MCF 10A (cell line): ENCODE measurements at regions not wholly inside any gene's neighbourhood (a gene's known extent, or its start where the extent isn't known, plus 50 kb on each side); places are given as distances from the start of the nearest gene placed in this dataset.

ENCODE experiments used
- BruUV-seq: library from RNA; stranded (reverse); fragments of 400-500 nt; replicated peaks from 2 replicates; lab custom pipeline; 2021; lab: Mats Ljungman, UMichigan
- CTCF ChIA-PET: fragments of 300-600 bp; sonication (Branson Sonifier 250); formaldehyde crosslinking; extraction: SDS; loops from one replicate; lab custom pipeline; 2021; ENCODE audit warnings: antibody characterized with exemption, inconsistent platforms; lab: Yijun Ruan, JAX
- POLR2A ChIA-PET: fragments of 300-600, 350-650 bp; sonication (Branson Sonifier 250); formaldehyde crosslinking; extraction: SDS; loops from one replicate; lab custom pipeline; 2020; ENCODE audit warnings: antibody characterized with exemption, inconsistent platforms; lab: Yijun Ruan, JAX
- DNase-seq: peaks from one replicate; pipeline ENCODE4 v3.0.0-alpha.2; 2018; ENCODE audit not compliant: unreplicated experiment
- H3K27ac Mint-ChIP-seq: one replicate; pipeline ENCODE4 v1.8.0; 2022; ENCODE audit warnings: mild to moderate bottlenecking, low read depth, mixed read lengths; ENCODE audit not compliant: unreplicated experiment
- H3K27me3 Mint-ChIP-seq: one replicate; pipeline ENCODE4 v1.8.0; 2022; ENCODE audit warnings: mixed read lengths; ENCODE audit not compliant: insufficient read depth, unreplicated experiment
- H3K36me3 Mint-ChIP-seq: one replicate; pipeline ENCODE4 v1.8.0; 2022; ENCODE audit warnings: mild to moderate bottlenecking, moderate library complexity, mixed read lengths; ENCODE audit not compliant: insufficient read depth, unreplicated experiment
- H3K4me1 Mint-ChIP-seq: one replicate; pipeline ENCODE4 v1.8.0; 2022; ENCODE audit warnings: mixed read lengths; ENCODE audit not compliant: insufficient read depth, unreplicated experiment
- H3K4me3 Mint-ChIP-seq: one replicate; pipeline ENCODE4 v1.8.0; 2022; ENCODE audit warnings: mild to moderate bottlenecking, moderate library complexity, mixed read lengths; ENCODE audit not compliant: unreplicated experiment
- H3K9me3 Mint-ChIP-seq: one replicate; pipeline ENCODE4 v1.8.0; 2022; ENCODE audit warnings: mixed read lengths; ENCODE audit not compliant: unreplicated experiment
- CTCF ChIP-seq: fragments of 200-600 bp; IDR thresholded peaks from one replicate; pipeline ENCODE4 v1.8.0; 2022; ENCODE audit warnings: antibody characterized with exemption, mild to moderate bottlenecking; ENCODE audit not compliant: unreplicated experiment
- intact Hi-C: fragments of 100-400 bp; cut with micrococcal nuclease; formaldehyde crosslinking; loops from 2 replicates; pipeline ENCODE4 v1.14.1; 2022

DNA sequence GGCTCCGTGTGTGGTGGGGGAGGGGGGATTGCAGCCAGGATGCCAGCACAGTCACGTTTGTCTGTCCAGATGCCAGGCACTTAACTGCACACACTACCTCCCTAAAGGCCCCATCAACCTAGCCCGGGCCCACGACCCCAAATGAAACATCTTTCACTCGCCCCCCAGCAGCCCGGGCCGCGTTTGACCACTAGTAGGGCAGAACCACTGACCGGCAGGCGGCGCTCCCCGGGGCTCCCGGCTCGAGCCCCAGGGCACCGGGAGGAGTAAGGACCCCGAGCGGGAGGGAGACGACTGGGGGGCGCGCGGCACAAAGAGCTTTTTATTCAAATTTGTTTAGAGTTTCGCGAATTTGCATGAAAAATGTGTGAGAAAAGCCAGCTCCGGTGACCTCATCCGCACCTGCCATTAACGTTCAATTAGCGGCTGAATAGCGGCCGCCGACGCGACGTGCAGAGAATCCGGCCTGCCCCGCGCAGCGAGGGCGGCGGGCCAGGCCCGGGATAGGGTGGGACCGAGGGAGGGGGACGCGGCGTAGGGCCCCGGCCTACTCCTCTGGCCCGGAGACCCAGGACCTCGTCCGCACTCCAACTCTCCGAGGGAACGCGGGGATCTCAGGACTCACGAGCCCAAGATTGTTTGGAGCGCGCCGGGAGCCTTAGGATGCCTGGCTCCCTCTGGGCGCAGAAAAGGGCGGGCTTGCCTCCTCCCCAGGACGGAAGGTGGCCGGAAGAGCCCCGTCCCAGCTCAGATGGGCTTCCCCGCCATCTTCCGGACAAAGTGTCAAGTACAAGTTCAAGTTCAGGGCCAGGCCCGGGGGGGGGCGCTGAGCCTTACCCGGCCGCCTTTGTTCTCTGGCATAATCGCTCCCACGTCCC lies 64.9 kb upstream of the POLG start:
- Mint-ChIP-seq H3K4me3 (no peak overlapping the region), H3K36me3 (no peaks in the 10 kb centered on the region), H3K27ac (no peak overlapping the region), H3K9me3 (no peaks in the 10 kb centered on the region), H3K4me1 (peaks cover 26% of the 10 kb centered on the region), H3K27me3 (no peaks in the 10 kb centered on the region)
- BruUV-seq = no TSS peak
- ChIA-PET POLR2A (interaction anchor here (1.1 kb wide), 2 partner anchors 9 to 10 kb away, joined by 3 read pairs; no protein-coding TSS in a partner anchor), CTCF (interaction anchor here (0.6 to 3.1 kb wide), 5 partner anchors 16 to 382 kb away, joined by 3 to 17 read pairs (median 3); no protein-coding TSS in a partner anchor)
- no peak for DNase-seq
- intact Hi-C loops = no loop called here
- peak; percentile 13 for TF ChIP-seq CTCF

- H3K4me3 Mint-ChIP-seq = no peak overlapping the region
- POLR2A ChIA-PET = interaction anchor here (1.1 kb wide), 2 partner anchors 9 to 10 kb away, joined by 3 read pairs; no protein-coding TSS in a partner anchor
- H3K36me3 Mint-ChIP-seq = no peaks in the 10 kb centered on the region
- no peaks in the 10 kb centered on the region for H3K27me3 Mint-ChIP-seq
- intact Hi-C loops = no loop called here
- no peaks in the 10 kb centered on the region for H3K9me3 Mint-ChIP-seq
- no peak for TF ChIP-seq CTCF
- CTCF ChIA-PET = interaction anchor here (3.1 kb wide), 1 partner anchor 40 kb away, joined by 17 read pairs; no protein-coding TSS in a partner anchor
- H3K4me1 Mint-ChIP-seq = peaks cover 26% of the 10 kb centered on the region
- DNase-seq = no peak
- H3K27ac Mint-ChIP-seq = no peak overlapping the region
- no TSS peak for BruUV-seq
These were observed 64.2 kb upstream of the POLG start for GRCh38 chr15:89398896-89399237.

DNA sequence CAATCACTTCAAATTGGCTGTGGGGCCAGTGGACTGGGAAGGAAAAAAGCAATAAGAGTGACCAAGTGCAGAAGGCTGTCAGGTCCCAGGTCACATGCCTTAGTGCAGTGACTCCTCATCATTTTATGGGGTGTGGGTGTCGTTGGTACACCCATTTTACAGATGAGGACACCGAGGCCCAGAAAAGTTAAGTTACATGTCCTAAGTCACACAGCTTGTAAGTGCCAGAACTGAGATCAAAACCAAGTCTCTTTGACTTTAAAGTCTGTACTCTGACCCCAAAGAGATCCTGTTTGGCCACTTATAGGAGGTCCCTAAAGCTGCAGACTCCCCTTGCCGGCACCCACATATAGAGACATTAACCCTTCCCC lies 63.0 kb upstream of the POLG start:
- POLR2A ChIA-PET = no interaction called here
- TF ChIP-seq CTCF = no peak
- DNase-seq = no peak
- H3K4me1 Mint-ChIP-seq = peaks cover 26% of the 10 kb centered on the region
- no peak overlapping the region for H3K27ac Mint-ChIP-seq
- H3K27me3 Mint-ChIP-seq = peaks cover 2% of the 10 kb centered on the region
- no peaks in the 10 kb centered on the region for H3K36me3 Mint-ChIP-seq
- H3K9me3 Mint-ChIP-seq = no peaks in the 10 kb centered on the region
- intact Hi-C loops = no loop called here
- CTCF ChIA-PET = interaction anchor here (0.9 to 3.1 kb wide), 2 partner anchors 18 to 39 kb away, joined by 3 to 17 read pairs; no protein-coding TSS in a partner anchor
- H3K4me3 Mint-ChIP-seq = no peak overlapping the region
- no TSS peak for BruUV-seq
